Eye (tissue), 1 donor: ENCODE measurements at regions not wholly inside any gene's neighbourhood (a gene's known extent, or its start where the extent isn't known, plus 50 kb on each side); places are given as distances from the start of the nearest gene placed in this dataset.
"Not testable (repeated sequence)": the region's sequence is repeated elsewhere in the genome, so short reads cannot be mapped to it uniquely, and the experiment has no call there.

Experiments
- DNase-seq: peaks from one replicate; pipeline ENCODE4 v3.0.0-alpha.2; 2015

DNA sequence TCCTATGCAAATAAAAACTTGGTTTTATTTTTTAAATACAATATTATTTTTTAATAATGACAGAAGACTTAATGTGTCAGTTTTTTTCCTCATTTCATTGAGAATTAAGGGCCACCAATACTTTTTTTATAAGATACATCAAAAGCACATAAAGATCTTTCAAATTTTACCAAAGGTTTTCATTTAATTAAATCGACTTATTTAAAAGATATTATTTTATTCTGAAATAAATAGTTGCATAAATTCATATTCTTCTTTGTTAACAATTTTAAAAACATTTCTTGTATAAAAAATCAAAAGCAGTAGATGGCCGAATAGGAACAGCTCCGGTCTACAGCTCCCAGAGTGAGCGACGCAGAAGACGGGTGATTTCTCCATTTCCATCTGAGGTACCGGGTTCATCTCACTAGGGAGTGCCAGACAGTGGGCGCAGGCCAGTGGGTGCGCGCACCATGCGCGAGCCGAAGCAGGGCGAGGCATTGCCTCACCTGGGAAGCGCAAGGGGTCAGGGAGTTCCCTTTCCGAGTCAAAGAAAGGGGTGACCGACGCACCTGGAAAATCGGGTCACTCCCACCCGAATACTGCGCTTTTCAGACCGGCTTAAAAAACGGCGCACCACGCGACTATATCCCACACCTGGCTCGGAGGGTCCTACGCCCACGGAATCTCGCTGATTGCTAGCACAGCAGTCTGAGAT, 374.6 kb upstream of the NPVF start:
- not testable (repeated sequence) for DNase-seq

DNA sequence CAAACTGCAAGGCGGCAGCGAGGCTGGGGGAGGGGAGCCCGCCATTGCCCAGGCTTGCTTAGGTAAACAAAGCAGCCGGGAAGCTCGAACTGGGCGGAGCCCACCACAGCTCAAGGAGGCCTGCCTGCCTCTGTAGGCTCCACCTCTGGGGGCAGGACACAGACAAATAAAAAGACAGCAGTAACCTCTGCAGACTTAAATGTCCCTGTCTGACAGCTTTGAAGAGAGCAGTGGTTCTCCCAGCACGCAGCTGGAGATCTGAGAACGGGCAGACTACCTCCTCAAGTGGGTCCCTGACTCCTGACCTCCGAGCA, 375.1 kb upstream of the NPVF start:
- DNase-seq = not testable (repeated sequence)

DNA sequence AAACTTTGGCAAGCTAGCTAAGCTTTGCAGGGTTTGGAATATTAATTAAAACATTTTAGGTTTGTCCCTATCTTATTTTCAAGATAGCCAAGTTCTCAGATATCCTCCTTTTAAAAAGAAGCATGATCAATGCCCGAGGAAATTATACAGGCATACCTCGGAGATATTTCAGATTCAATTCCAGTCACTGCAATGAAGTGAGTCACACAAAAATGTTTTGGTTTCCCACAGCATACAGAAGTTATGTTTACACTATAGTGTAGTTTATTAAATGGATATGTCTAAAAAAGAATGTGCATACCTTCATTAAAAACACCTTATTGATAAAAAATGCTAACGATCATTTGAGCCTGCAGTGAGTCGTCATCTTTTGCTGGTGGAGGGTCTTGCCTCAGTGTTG, 382.9 kb upstream of the NPVF start:
- DNase-seq = no peak

DNA sequence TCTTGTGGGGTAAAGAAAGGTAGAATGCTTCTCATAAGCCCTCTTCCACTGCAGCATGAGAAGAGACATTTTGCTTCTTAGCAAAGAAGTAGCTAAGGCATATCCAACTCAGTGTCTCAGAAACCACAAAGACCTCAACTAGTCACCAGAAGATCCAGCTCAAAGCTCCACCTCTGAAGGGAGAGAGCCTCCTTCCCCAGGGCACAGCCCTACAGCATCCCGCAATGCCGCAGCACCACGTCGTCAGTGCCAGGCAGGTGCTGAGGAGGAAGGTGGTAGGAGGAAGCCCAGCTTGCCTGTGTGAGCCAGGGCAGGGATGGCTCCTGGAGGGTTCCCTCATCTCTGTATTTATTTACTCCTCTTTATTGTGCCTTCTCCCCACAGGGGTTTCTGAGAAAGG, 385.6 kb upstream of the NPVF start:
- no peak for DNase-seq

DNA sequence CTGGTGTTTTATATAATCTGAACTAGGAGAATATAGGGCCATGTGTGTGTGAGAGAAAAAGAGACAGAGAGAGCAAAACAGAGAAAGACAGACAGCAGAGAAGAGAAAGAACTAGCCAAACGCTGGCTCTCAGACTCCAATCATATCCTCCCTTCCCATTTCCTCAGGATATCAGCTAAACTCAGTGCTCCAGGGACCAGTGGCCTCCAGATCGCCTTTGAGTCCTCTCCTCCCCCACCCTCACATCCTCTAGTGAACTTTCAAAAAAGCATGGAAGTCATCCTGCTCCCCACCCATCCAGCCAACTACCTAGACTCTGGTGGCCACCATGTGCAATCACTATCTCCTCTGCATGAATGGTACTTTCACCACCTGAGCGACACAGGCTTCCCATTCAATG, 386.1 kb upstream of the NPVF start:
- no peak for DNase-seq

DNA sequence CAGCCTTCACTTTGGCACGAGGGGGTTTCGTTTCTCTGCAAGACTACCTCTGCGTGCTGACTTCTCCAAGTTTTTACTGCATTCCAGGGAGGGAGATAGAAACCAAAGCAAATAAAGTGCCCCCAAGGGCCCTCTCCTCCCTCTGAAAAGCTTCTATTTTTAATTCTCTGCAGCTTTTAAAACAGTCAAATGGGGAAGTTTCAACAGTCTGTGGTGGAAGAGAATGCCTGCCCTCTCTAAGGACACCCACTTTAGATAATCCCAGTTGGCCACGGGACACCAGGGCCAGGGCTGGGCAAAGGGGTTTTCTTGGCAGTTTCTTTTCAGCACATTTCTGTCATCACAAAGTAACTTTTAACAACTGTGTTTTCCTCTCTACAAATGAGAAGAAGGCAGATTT, 386.7 kb upstream of the NPVF start:
- no peak for DNase-seq

DNA sequence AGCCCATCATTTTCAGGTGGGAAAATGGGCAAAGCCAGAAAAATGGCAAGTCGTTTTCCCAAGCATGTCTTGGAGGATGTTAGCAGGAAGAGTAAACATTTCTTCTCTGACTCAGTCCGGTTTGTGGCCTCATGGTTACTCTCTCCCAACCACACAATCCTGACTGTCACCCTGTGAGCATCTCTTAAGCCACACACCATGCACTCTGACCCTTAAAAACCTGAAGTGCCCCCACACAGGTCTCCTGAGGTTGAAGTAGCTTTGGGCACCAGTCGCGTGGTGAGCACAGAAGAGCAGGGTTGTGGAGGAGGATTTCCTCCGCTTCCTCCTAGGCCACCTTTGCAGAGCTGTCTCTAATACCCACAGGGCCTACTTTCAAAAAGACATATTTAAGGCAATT, 387.3 kb upstream of the NPVF start:
- DNase-seq = no peak

DNA sequence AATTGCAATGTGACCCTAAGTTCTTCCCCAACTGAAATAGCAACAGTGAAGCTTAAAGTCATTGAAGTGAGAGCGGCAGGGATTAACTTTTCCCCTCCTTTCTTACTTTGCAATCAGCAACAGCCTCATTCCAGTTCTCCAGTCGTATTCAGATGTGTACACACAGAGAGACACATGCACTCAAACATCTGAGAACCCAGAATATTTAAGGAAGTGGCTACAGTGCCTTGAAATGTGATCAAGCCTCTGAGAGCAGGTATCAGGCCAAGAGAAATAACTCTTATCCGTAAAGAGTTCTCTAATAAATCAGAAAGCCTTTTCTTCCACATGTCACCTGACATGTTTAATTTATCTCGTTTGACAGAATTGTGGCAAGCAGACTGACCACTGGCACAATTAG, 388.9 kb upstream of the NPVF start:
- no peak for DNase-seq

DNA sequence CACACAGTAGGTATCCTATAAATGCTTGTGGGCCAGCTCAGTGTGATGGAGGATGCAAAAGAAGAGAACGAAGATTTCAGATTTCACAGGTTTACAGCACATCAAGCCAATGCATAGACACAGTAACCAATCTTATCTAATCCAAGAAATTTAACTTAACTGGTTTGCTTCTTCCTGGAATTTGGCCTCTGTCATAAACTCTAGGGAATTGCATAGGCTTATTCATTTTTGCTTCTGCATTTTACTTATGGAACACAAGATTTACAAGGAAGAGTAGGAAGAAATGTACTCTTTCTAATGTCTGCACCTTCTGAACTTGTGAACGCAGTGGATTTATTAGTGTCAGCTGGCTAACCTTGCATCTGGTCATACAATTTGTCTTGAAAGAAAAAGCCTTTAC, 389.4 kb upstream of the NPVF start:
- no peak for DNase-seq

DNA sequence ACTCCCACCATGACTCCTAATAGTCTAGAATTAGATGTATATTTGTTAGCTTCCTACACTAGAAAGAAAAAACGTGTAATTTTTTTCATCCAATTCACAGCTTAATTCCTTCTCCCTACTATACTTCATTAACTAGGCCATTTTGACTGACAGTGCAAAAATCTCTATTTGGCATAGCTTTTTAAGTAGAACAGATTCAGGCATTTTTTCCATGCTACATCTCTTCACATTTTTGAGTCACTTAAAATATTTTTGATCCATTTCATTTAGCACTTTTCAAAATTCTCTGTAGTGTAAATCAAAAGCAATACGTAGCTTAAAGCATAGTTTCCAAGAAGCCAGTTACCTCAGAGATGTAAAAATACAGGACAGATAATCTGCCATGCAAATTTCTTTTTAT, 391.1 kb upstream of the NPVF start:
- DNase-seq = no peak

DNA sequence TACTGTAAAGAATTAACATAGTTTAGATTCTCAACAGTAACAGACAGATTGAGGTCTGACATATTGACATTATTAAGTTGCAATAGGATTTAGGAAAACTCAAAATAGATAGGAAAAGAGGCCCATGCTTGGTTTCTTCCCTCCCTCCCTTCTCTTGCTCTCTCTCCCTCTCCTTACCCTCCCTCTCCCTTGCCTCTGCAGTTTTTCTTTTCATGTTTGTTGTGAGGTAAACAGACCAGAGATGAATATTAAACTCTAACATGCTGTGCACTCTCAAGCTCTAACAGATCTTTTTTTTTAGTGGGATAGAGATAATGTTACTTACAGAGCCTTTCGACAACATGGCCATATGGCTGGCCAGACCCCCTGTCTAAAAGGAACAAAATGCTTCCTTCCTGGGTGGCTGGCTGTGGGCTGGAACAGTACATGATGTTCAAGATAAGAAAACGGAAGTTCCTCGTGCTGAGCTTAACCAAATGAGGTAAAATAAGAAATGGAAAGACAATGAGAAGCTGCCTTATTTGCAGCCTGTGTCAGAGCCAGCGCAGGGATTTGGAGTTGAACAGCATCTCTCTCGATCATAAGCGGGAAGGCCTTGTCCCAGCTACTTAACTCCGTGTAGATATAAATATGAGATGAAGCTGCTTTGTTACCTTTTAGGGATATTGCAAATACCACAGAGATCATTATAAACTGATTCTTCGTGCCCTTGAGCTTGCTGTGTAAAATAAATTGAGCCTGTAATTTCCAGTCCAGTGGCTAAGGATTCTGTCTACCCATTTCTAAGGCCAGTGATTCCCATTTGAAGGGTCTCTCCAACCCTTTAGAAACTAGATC, 391.9 kb upstream of the NPVF start:
- DNase-seq = no peak

DNA sequence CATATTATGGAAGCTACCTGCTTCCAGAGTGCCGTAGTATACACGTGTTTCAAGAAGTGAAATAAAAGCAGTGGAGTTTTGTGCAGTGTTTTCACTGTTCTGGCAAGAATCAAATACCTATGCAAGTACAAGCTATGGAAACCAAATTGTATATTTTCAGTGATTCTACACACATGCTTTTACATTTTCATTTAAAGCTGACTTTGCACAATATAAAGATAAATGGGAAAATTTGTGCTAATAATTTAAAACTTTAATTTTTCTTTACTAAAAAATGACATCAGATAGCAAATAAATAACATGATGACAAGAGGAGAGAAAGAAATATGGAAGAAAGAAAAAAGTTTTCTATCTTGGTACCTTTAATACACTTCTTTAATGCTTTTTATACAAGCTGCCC, 393.7 kb upstream of the NPVF start:
- DNase-seq = no peak

DNA sequence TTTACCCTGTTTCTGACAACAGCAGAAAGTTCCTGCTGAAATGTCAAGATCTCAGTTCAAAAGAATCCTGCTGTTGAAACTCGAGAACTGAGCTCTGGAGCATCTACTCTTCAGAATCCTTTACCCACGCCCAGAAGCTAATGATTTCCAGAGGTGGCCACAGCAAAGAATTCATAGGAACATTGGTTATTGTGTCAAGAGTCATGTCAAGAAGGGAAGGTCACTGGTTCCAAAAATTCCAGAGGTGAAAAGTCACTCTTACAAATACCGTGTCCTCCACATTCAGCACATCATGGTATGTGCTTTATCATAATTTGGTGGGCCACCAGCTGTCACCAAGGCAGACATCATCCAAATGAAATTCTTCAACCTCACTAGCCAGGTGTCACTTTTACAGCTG, 394.4 kb upstream of the NPVF start:
- no peak for DNase-seq

DNA sequence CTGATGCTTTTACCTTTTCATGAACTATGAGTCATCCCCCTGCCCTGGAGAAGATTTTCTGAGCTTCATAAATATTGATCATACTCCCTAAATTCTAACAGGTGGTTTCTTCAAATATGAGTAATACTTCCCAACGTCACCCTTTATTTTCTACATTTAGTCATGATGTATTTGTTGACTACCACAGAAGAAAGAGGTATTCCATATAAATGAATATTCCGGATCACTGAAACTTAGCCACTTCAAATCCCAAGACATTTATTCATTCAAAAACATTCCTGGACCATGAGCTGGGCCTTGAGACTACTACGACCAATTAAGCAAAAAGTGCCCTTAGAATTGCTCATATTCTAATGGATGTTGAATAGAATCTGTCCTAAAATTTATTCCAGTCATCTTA, 395.8 kb upstream of the NPVF start:
- no peak for DNase-seq

DNA sequence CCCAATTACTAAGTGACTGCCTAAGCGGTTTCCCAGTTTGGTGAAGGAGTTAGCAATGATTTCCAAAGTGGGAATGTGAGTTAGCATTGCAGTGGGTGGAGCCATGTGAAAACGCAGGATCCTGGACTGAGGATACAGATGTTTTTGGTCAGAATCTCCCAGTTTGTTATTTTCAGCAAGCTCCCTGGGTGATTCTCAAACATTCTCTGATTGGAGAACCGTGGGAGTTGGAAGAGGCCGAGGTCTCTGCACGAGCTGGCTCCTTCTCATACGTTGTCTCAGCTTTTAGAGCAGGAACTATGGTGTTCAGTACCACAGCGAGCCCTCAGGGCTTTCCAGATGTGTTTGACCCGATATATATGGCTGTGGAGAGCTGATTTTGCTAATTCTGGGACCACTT, 396.5 kb upstream of the NPVF start:
- DNase-seq = peak; percentile 73

DNA sequence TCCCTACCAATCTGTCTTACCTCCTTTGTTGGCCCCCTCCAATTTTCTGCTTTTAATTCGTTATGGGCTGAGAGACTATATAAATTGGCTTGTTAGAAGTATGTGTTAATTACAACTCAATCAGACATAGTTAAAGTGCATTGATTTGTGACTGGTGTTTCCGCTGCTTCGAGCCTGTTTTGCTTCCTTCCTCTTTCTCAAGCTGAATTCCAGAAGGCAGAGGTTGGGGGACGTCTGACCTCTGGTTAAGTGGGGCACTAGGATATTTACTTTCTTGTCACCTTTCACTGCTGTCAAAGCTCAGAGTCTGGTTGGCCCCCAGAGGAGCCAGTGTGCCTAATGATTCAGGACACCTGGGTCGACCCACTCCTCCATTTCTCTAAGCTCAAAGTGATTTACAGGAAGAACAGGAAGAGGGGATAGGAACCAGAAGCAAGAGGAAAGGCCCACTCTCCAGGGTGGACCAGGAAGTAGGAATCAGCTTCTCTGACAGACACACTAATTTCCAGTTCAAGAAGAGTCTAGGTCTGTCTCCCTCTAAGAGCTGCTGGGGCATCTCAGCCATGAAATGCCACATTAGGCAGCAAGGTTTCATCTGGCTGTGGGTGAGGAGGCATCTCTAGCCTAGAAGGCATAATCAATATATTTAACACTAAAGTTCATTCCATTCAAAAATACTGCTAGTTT, 397.2 kb upstream of the NPVF start:
- DNase-seq = no peak

DNA sequence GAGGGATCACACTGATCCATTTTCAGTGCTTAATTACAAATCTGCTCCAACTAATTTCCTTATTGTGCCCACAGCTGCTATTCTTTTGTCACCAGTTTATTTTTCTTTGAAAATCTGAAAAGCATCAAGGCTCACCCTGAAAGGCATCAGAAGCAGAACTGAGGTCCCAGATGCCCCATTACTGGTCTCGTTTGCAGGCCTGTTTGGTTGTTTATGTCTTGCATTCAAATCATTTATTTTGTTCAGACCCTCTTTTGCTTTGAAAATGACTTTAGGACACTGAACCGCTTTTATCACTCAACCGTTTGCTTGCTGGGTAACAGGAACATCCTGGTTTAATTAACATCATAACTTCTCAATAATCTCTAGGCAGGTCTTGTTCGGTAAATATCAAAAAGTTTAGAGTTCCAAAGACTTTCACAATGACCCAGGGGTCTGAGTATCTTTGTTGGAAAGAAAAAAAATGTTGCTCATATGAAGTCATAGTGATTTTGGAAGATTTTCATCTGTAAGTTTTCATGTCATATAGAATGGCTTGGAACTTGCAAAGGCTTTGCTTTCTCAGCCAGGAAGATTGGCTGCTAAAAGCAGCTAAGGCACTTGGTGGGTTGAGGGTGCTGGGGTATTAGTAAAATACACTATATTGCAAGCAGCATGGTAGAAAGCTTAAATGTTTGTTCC, 398.3 kb upstream of the NPVF start:
- DNase-seq = no peak

DNA sequence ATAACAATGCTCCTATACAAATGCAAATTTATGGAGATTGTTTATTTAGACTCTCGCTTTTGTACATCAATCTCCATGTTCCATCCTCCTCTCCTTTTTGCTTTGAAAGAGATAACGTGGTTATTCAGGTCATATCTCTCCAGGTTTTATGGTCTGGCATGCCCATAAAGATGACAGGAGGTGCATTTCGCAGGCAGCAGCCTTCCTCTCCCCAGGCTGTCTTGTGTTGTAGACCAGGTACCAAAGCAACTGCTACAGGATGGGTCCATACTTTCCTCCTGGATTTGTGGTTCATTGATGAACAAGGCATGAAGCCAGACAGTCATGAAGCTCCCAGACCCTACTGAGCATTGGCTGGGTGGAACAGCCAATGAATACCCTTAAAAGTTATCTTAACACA, 400.2 kb upstream of the NPVF start:
- DNase-seq = no peak

DNA sequence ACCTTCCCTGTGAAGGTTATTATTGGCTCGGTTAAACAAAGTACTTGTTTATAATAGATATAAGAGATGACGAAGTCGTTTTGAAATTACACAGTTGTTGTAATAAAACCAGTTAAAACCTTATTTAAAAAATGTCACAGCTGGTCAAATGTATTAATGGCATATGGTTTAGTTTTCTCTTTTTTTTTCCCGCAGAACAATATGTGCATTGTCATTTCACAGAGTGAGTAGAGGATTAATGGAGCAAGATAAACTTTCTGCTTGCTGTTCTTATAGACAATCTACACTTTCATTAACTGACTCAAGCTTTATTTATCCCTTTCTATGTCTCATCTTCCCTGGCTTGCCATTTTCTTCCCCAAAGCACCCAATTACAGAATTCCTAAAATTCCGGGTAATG, 404.3 kb upstream of the NPVF start:
- DNase-seq = no peak

DNA sequence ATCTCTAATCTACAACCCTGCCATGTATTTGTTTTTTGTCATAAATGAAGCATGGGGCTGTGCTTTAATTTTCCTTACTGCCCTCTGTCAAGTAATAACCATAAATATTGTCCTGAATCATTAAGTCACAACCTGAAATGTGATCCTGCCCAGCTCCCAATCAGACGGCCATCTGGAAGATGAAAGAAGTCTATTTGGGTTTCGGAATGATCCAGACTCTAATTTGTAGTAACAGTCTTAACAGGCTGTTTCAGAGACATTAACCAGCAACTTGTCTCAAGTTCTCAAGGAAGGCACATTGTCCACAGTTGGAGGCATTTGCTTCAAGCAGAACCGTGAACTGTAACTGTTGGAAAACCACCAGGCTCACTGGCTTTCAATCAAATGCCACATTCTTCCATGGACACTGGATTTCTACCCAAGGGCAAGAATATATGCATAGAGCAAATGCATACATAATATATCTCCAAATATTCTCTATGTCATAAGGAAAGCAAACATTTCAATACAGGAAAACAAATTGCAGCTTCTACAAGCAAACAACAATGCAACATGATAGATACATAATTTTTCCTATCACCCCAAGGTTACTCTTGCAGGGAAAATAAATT, 405.2 kb upstream of the NPVF start:
- DNase-seq = no peak

DNA sequence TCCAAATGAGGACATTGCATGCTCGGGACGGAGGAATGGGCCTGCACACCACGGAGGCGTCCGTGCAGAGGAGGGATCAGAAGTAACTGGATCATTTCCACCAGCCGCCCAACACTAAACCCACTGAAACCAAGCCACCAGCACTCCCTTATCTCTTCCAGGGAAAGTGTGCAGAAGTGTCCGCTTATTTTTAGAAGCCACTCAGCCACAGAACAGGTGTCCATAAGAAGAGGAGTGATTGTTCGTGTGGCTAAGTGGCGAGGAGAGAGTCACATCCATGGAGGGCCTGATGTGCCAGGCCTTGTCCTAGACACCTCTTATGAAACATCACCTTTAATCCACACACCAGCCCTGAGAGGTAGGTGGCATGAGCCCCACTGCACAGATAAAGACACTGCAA, 407.9 kb upstream of the NPVF start:
- no peak for DNase-seq

DNA sequence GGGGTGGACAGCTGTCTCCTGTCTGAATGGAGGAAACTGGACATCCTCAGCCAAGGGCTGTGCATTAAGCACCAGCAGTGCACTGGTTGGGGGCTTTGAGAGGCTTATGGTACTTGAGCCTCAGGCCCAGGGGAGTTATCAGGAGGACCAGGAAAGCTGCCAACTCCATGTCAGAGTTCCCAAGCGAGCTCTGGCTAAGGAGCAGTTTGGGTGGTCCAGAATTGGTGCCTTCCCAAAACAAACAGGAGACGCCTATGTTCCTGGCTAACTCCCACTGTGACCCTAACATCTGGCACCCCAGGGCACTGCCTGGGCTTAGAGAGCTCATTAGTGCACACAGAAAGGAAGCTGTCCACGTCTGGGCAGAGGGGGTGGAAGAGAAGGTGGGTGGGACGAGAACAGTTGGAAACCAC, 408.6 kb upstream of the NPVF start:
- peak; percentile 60 for DNase-seq

DNA sequence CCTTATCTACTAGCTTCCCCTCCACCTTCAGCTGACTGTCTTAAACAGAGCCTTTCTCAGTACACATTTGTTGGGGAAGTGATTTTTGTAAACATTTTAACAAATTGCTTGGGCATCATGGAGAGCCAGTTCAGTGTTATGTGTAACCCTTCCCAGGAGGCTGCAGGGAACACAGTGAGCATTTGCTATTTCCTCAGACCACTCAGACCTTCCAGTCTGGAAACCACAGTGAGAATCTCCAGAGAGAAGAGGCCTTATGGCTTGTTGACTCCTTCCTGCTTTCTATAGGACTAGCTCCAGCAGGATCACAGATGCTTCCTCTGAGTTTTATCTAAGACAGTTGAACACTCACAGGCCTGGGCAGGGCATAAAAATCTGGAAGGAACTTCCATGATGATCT, 409.8 kb upstream of the NPVF start:
- DNase-seq = no peak
